GM21528 (cell line): ENCODE measurements at regions not wholly inside any gene's neighbourhood (a gene's known extent, or its start where the extent isn't known, plus 50 kb on each side); places are given as distances from the start of the nearest gene placed in this dataset.

Experiments used
- ATAC-seq: cut with Tn5 transposase; IDR thresholded peaks from one replicate; pipeline ENCODE4 v1.9.1; 2021; ENCODE audit warnings: mild to moderate bottlenecking, moderate library complexity; ENCODE audit not compliant: unreplicated experiment, low FRiP score

- ATAC-seq = no peak
Measured at GRCh38 chr2:33900610-33901009, 301.5 kb upstream of the FAM98A start.

GRCh38 chr2:33897741-33898140 is 298.6 kb upstream of the FAM98A start:
- ATAC-seq = no peak

- no peak for ATAC-seq
Measured at GRCh38 chr2:33893824-33894223, 294.7 kb upstream of the FAM98A start.

GRCh38 chr2:33891616-33892015 is 292.5 kb upstream of the FAM98A start:
- no peak for ATAC-seq

GRCh38 chr2:33890686-33891085 is 291.6 kb upstream of the FAM98A start:
- ATAC-seq = no peak

GRCh38 chr2:33877348-33878016 is 278.4 kb upstream of the FAM98A start:
- ATAC-seq = no peak

- no peak for ATAC-seq
Measured at GRCh38 chr2:33873076-33873605, 274.0 kb upstream of the FAM98A start.

GRCh38 chr2:33859811-33860461 is 260.8 kb upstream of the FAM98A start:
- no peak for ATAC-seq

- ATAC-seq = no peak
Measured at GRCh38 chr2:33859176-33859575, 260.1 kb upstream of the FAM98A start.

- ATAC-seq = no peak
Measured at GRCh38 chr2:33848486-33848885, 249.4 kb upstream of the FAM98A start.

GRCh38 chr2:33839791-33840190 is 240.7 kb upstream of the FAM98A start:
- ATAC-seq = no peak

- ATAC-seq = no peak
Measured at GRCh38 chr2:33836628-33837027, 237.5 kb upstream of the FAM98A start.

GRCh38 chr2:33835911-33836310 is 236.8 kb upstream of the FAM98A start:
- no peak for ATAC-seq

- ATAC-seq = no peak
Measured at GRCh38 chr2:33822964-33823363, 223.9 kb upstream of the FAM98A start.

- no peak for ATAC-seq
Measured at GRCh38 chr2:33812707-33813106, 213.6 kb upstream of the FAM98A start.

GRCh38 chr2:33810046-33810835 is 211.1 kb upstream of the FAM98A start:
- no peak for ATAC-seq

GRCh38 chr2:33806041-33806440 is 206.9 kb upstream of the FAM98A start:
- no peak for ATAC-seq

- no peak for ATAC-seq
Measured at GRCh38 chr2:33804155-33804554, 205.1 kb upstream of the FAM98A start.

- no peak for ATAC-seq
Measured at GRCh38 chr2:33796511-33796910, 197.4 kb upstream of the FAM98A start.

GRCh38 chr2:33791625-33792024 is 192.5 kb upstream of the FAM98A start:
- no peak for ATAC-seq

GRCh38 chr2:33788044-33788443 is 188.9 kb upstream of the FAM98A start:
- ATAC-seq = no peak
